Stomach (tissue), 8 donors: ENCODE measurements at regions not wholly inside any gene's neighbourhood (a gene's known extent, or its start where the extent isn't known, plus 50 kb on each side); places are given as distances from the start of the nearest gene placed in this dataset.

Source experiments
- DNase-seq, 2 donors: peaks; one replicate each; pipeline versions ENCODE4 v3.0.0 to v3.0.0-alpha.2; 2013 to 2019
- H3K27ac ChIP-seq, 5 donors: fragments of 200-600 bp in 4 of 5; sonication (generic) in 4 of 5; one replicate each; pipeline ENCODE4 v1.5.1; 2013 to 2019; ENCODE audit warnings: mild to moderate bottlenecking in 1 of 5, moderate library complexity in 1 of 5
- H3K27me3 ChIP-seq, 3 donors: fragments of 200-600 bp; sonication (generic); one replicate each; pipeline ENCODE4 v1.5.1; 2017 to 2019; ENCODE audit warnings: mixed run types in 1 of 3
- H3K36me3 ChIP-seq, 4 donors: fragments of 200-600 bp; sonication (generic); 1 replicate in 3 of 4; 2 replicates in 1 of 4; pipeline ENCODE4 v1.5.1; 2016 to 2019
- H3K4me1 ChIP-seq, 4 donors: fragments of 200-600 bp; sonication (generic); one replicate each; pipeline ENCODE4 v1.5.1; 2016 to 2019
- H3K4me3 ChIP-seq, 4 donors: fragments of 200-600 bp; sonication (generic) in 3 of 4; one replicate each; pipeline ENCODE4 v1.5.1; 2016 to 2019; ENCODE audit warnings: mild to moderate bottlenecking in 1 of 4
- H3K9me3 ChIP-seq, 4 donors: fragments of 200-600 bp; sonication (generic); one replicate each; pipeline ENCODE4 v1.5.1; 2016 to 2019
- CTCF ChIP-seq, 7 experiments: fragments of 450-650 bp in 4 of 7; fragments of 200-600 bp in 3 of 7; sonication (generic) in 3 of 7; IDR thresholded peaks; one replicate each; pipeline ENCODE4 v1.5.1; 2016 to 2019; ENCODE audit warnings: antibody characterized with exemption in 7 of 7, control low read depth in 2 of 7, mild to moderate bottlenecking in 1 of 7
- EP300 ChIP-seq: sonication (generic); formaldehyde crosslinking; IDR thresholded peaks from one replicate; pipeline ENCODE4 v1.6.1; 2017; ENCODE audit warnings: antibody characterized with exemption
- POLR2A ChIP-seq, 4 donors: fragments of 450-650 bp; IDR thresholded peaks; one replicate each; pipeline ENCODE4 v1.6.1; 2016; ENCODE audit warnings: antibody characterized with exemption in 4 of 4, control low read depth in 2 of 4, mild to moderate bottlenecking in 1 of 4, moderate library complexity in 1 of 4
- POLR2AphosphoS5 ChIP-seq, 3 donors: sonication (generic); formaldehyde crosslinking; IDR thresholded peaks; one replicate each; pipeline ENCODE4 v1.6.1; 2016; ENCODE audit warnings: antibody characterized with exemption in 3 of 3
- WGBS, 5 donors: extraction: QIAGEN DNeasy Blood & Tissue Kit in 3 of 5; methylation state at CpG; one replicate each; pipeline versions ENCODE4 v1.1.5 to v1.1.7; 2013 to 2018; 5-methylcytosine and 5-hydroxymethylcytosine counted together
- intact Hi-C: fragments of 100-400 bp; cut with DNase I; formaldehyde crosslinking; loops from one replicate; pipeline ENCODE4 v1.15.1; 2023; ENCODE audit warnings: low total_unique reads
- donor health status: healthy with polysubstance abuse.
- donor health status: Bipolar disorder and iron deficiency.
- donor health status: healthy.

- no peaks in the 10 kb centered on the region for H3K4me1 ChIP-seq
- TF ChIP-seq CTCF (IDR thresholded peaks at IDR 0.05) (no peak), EP300 (no peak), POLR2AphosphoS5 (IDR thresholded peaks at IDR 0.05) (no peak), POLR2A (IDR thresholded peaks at IDR 0.05) (no peak)
- H3K4me3 ChIP-seq, result no peak overlapping the region
- H3K9me3 ChIP-seq, result no peaks in the 10 kb centered on the region
- intact Hi-C loops, result no loop called here
- no peaks in the 10 kb centered on the region for H3K27me3 ChIP-seq
- no peaks in the 10 kb centered on the region for H3K36me3 ChIP-seq
- no peak overlapping the region for H3K27ac ChIP-seq
- no peak for DNase-seq
These were observed 111.6 kb upstream of the BTG1 start for GRCh38 chr12:92257261-92257660.

GRCh38 chr12:92255741-92256140 lies 110.1 kb upstream of the BTG1 start:
- intact Hi-C loops, result no loop called here

GRCh38 chr12:92253301-92253700 lies 107.7 kb upstream of the BTG1 start:
- DNase-seq, result no peak
- Histone ChIP-seq H3K27me3 (no peaks in the 10 kb centered on the region), H3K4me3 (no peak overlapping the region), H3K4me1 (no peaks in the 10 kb centered on the region), H3K9me3 (no peaks in the 10 kb centered on the region), H3K27ac (no peak overlapping the region), H3K36me3 (no peaks in the 10 kb centered on the region)
- intact Hi-C loops, result no loop called here
- TF ChIP-seq CTCF (IDR thresholded peaks at IDR 0.05) (no peak), EP300 (no peak), POLR2AphosphoS5 (IDR thresholded peaks at IDR 0.05) (no peak), POLR2A (IDR thresholded peaks at IDR 0.05) (no peak)

More at GRCh38 chr12:92255741-92256140, 110.1 kb upstream of the BTG1 start:
- no peak for TF ChIP-seq POLR2AphosphoS5 (IDR thresholded peaks at IDR 0.05)
- TF ChIP-seq POLR2A (IDR thresholded peaks at IDR 0.05), result no peak
- no peak for TF ChIP-seq EP300
- no peak for TF ChIP-seq CTCF (IDR thresholded peaks at IDR 0.05)
- Histone ChIP-seq H3K4me3 (no peak overlapping the region), H3K27me3 (no peaks in the 10 kb centered on the region), H3K27ac (no peak overlapping the region), H3K9me3 (no peaks in the 10 kb centered on the region), H3K4me1 (no peaks in the 10 kb centered on the region), H3K36me3 (no peaks in the 10 kb centered on the region)
- DNase-seq, result no peak

- peaks cover 0 to 11% (median 4%) of the 10 kb centered on the region in 4 donors for H3K4me1 ChIP-seq
- DNase-seq, result no peak
- no peak overlapping the region for H3K27ac ChIP-seq
- no peaks in the 10 kb centered on the region for H3K9me3 ChIP-seq
- no peaks in the 10 kb centered on the region for H3K27me3 ChIP-seq
- no peaks in the 10 kb centered on the region for H3K36me3 ChIP-seq
- intact Hi-C loops, result no loop called here
- H3K4me3 ChIP-seq, result no peak overlapping the region
- TF ChIP-seq EP300 (no peak), POLR2A (IDR thresholded peaks at IDR 0.05) (no peak), POLR2AphosphoS5 (IDR thresholded peaks at IDR 0.05) (no peak), CTCF (IDR thresholded peaks at IDR 0.05) (no peak)
- WGBS, 5 donors, result 81 to 97% (median 89%) methylated on average over 2 of the region's 2 CpGs
These were observed 103.3 kb upstream of the BTG1 start for GRCh38 chr12:92248977-92249376.

- no peaks in the 10 kb centered on the region for H3K36me3 ChIP-seq
- TF ChIP-seq POLR2A (IDR thresholded peaks at IDR 0.05), result no peak
- peak; percentile 69 for TF ChIP-seq EP300
- peak; percentile 77 to 86 (median 82) for TF ChIP-seq POLR2AphosphoS5 (IDR thresholded peaks at IDR 0.05)
- peak overlapping the region in 4 of 5 donors; percentile 50 to 72 (median 62) for H3K27ac ChIP-seq
- H3K4me3 ChIP-seq, result no peak overlapping the region
- no peaks in the 10 kb centered on the region for H3K9me3 ChIP-seq
- DNase-seq, result peak in 1 of 2 donors; percentile 71
- peaks cover 0 to 21% (median 10%) of the 10 kb centered on the region in 4 donors for H3K4me1 ChIP-seq
- 41 to 61% (median 58%) methylated on average over 3 of the region's 3 CpGs for WGBS, 5 donors
- intact Hi-C loops, result no loop called here
- H3K27me3 ChIP-seq, result no peaks in the 10 kb centered on the region
These were observed 98.4 kb upstream of the BTG1 start for GRCh38 chr12:92244036-92244435.
